Fibroblast of skin of right quadriceps (primary cell): ENCODE measurements at regions not wholly inside any gene's neighbourhood (a gene's known extent, or its start where the extent isn't known, plus 50 kb on each side); places are given as distances from the start of the nearest gene placed in this dataset.
"Not testable (repeated sequence)": the region's sequence is repeated elsewhere in the genome, so short reads cannot be mapped to it uniquely, and the experiment has no call there.

Source experiments
- DNase-seq: peaks from one replicate; pipeline ENCODE4 v3.0.0-alpha.2; 2013

DNA sequence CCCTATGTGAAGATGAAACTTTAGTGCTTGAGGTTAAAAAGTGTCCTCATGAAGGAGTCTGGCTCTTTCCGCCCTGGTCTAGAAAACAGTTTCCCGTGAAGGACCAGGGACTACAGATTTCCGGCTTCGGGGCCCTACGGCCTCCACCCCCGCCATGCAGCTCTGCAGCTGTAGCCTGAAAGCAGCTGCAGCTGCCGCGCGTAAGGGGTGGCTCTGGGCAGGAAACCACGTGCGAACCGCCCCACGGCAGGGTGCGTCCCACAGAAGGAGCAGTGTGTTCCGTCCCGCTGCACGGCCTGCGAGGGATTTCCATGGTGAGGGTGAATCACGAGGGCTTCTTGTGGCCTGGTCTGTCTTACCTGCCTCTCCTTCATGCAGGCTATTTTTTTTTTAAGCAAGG, 117.0 kb downstream of the ERMARD start:
- DNase-seq = no peak

DNA sequence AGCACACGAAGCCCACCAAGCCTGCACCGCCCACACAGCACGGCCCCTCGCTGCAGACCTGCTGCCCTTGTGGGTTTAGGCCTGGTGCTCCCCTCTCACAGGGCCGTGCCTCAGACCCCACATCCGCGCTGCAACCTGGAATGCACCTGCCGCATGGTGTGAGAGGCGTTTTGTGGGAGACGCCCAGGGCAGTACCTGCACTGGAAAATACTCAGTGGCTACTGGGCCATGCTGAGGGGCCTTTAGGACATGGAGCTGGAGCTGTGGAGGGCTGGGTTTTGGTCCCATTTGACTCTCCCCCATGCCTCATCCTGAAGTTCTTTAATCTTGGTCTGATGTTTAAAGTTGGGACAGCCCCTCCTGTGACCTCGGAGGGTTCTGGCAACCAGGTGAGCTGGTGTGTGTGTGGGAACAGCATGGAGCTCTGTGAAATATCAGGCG, 116.3 kb downstream of the ERMARD start:
- DNase-seq = no peak

DNA sequence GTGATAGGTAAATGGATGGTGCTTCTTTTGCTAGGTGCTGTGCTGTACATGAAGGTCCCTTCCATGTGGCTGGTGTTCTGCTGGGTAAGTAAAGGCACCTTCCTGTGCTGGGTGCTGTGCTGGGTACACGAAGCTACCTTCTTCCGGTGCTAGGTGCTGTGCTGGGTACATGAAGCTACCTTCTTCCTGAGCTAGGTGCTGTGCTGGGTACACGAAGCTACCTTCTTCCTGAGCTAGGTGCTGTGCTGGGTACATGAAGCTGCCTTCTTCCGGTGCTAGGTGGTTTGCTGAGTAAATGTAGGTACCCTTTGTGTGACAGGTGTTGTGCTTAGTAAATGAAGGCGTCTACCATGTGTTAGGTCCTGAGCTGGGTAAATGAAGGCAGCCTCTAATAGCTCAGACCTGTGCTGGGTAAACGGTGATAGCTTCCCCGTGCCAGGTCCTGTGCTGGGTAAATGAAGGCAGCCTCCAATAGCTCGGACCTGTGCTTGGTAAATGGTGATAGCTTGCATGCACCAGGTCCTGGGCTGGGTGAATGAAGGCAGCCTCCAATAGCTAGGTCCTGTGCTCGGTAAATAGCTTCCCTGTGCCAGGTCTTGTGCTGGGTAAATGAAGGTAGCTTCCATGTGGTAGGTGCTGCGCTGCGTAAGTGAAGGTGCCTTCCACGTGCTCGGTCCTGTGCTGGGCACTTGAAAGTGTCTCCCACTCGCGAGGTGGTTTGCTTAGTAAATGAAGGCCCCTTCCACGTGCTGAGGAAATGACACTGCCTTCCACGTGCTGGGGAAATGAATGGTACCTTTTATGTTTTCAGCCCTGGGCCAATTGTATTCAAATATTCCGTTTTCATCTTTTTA, 115.5 kb downstream of the ERMARD start:
- DNase-seq = no peak

DNA sequence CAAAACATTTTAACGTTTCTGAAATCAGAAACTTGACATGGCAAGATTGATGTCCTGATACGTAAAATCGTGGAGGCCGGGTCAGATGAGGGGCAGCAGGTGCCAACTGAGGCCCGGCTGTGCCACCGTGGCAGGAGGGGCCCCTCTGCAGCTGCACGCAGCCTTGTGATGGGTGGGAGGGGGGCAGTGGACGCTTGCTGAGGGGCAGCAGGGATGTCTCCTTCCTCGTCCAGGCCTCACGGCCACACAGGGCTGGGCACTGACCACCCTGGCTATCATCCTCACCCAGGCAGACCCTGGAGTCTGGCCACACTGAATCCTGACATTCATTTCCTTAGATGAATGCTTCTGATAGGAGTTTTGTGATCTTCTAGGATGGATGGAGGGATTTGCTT, 114.7 kb downstream of the ERMARD start:
- no peak for DNase-seq

DNA sequence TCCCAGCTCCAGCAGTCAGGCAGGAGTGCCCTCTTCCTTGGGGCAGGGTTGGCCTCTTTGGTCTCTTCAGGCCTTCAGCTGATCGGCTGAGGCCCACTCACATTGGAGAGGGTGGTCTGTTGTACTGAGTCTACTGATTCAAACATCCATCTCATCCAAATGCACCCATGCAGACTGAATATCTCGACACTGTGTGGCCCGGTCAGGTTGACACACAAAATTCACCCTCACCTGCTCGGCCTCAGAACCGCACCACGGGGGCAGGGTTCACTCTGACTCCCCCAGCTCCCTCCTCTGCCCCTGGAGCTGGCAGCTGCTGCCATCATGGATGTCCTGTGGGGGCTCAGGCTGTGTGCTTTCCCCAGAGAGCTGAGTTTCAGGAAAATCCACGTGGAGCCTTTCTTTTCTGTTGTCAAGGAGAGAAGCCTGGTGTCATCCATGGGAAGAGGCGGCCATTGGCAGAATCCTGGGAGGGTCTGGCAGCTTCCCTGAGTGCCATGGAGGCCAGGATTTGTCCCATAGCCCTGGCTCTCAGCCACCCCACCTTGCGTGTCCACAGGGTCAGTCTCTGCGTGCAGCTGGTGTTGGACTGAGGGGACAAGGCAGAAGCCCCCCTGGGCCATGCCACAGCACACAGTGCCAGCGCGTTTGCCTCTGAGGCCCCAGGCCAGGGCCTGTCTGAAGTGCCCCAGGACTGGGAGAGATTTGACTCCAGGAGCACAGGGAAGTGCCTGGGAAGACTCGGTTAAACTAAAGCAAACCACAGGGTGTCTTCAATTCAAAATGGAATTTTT, 114.1 kb downstream of the ERMARD start:
- DNase-seq = no peak

DNA sequence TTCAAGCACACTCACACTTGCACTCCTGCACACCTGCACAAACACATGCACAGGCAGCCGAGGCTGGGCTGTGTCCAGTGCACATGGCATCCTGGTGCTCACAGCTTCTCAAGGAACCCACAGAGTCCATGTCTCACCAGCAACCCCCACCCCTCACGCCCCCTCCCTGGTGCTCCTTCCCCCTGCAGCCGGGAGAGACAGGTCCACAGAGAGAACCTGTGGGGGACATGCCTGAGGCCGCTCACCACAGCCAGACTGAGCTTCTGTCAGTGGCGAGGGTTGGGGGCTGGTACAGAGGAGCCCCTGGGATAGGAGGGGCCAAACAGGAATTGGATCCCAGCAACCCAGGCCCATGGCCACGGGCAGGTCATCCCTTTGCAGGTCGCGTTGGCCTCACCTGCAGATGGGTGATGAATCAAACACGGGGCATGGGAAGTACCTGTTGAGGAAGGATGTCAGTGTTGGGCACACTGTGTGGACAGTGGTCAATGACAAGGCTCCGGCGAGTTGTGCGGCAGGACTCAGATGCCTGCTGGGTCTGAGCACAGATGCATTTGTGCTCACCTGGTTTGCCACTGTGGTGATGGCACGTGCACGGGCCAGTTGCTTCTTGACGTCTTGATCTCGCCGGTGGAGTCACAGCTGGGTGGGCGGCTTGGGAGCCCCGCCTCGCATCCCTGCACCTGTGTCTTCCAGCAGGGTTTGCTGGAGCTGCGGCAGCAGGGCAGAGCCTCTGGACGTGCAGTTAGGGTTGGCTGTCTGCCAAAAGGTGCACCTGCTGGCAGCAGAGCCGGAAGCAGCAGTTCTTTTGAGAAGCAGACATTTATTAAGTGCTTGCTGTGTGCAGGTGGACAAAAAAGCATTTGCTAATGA, 113.0 kb downstream of the ERMARD start:
- no peak for DNase-seq

DNA sequence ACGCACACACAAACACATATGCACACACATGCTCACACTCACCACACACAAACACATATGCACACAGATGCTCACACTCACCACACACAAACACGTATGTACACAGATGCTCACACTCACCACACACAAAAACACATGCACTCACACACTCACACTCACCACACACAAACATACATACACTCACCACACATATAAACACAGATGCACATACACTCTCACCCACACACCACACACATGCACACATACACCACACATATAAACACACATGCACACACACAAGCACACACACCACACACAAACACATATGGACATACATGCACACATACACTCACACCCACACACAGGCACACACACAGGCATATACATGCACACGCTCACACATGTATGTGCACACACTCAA, 112.3 kb downstream of the ERMARD start:
- DNase-seq = no peak

DNA sequence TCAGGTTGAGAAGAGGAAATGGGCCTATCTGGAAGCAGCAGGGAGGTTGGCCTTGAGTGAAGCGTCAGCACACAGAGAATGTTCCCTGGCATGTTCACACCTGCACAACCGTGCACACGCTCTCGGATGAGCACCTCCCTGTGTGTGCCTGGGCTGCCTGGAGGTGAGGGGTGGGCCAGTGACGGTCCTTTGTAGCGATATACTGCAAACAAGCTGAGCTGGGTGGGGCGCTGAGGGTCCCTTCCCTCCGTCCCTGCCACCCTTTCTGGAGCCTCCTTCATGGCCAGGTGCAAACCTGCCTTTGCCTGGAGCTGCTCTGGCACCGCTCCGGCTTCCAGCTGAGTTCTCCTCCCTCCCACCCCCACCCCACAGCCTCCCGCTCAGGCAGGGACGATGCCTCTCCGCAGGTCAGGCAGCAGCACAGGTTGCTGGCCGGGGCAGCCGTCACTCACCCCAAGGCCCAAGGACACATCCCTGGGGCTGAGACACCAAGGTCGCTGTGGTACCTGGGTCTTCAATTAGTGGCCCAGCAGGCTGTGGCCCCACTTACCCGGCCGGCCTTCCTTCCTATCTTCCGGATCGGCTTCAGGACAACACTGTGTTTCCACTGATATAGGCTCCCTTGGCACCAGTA, 111.6 kb downstream of the ERMARD start:
- DNase-seq = no peak

DNA sequence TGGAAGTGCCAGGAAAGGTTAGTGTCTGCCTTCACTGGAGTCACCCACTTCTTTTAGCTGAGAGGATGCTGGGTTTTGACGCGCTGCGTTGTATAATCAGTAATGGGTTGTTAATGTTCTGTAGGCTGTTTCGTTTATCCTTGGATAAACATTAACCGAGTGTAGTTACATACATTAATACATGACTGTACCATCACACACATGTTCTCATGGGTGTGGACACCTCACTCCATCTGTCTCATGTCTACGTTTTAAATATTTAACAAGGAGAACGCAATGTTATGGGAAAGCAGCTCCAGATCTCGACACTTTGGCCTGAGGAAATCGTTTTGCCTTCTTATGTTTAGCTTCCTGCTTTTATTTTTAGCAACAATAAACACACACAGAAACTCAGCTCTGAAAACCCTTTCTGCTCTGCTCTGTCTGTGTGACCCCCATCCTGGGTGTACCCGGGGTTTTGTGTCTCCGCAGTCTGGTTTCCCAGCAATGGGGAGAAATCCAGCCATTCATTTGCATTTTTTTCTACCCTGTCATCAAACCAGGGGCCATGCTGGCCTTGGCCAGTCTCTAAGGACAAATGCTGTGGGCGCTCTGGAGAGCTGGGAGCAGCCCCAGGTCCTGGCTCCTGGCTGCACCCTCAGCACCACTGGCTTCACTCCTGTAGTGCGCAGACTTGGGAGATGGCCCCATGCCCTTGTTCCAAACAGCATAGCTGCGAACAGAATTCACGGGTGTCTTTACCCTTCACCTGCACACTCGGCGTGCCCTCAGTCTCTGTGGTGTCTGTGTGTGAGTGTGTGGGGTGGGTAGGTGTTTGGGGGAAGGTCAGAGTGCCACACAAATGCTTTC, 110.8 kb downstream of the ERMARD start:
- DNase-seq = no peak

DNA sequence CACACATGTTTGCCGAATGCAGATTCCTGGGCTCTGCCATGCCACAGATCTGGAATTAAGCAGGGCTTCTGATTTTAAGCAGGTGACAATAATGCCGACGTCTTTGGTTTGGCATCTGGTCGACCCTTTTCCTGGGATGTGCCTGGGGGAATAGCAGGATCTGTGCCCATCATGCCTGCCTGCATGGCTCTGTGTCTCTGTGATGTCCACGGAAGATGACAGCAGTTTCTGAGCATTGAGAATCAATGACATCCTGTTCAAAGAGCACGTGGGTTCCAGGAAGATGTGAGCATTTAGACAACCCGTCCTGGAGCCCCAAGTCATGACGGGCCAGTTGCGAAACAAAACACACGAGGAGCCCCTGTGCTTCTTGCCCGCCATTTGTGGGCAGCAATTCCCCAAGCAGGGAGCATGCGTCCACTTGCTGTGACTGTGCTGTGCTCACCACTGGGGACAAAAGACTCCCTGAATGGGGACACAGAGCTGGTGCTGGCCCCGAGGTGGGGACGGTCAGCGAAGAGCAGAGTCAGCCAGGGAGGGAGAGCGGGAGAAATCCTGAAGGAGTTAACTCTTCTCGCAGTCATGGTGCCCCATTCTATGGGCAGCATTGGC, 110.1 kb downstream of the ERMARD start:
- DNase-seq = no peak

DNA sequence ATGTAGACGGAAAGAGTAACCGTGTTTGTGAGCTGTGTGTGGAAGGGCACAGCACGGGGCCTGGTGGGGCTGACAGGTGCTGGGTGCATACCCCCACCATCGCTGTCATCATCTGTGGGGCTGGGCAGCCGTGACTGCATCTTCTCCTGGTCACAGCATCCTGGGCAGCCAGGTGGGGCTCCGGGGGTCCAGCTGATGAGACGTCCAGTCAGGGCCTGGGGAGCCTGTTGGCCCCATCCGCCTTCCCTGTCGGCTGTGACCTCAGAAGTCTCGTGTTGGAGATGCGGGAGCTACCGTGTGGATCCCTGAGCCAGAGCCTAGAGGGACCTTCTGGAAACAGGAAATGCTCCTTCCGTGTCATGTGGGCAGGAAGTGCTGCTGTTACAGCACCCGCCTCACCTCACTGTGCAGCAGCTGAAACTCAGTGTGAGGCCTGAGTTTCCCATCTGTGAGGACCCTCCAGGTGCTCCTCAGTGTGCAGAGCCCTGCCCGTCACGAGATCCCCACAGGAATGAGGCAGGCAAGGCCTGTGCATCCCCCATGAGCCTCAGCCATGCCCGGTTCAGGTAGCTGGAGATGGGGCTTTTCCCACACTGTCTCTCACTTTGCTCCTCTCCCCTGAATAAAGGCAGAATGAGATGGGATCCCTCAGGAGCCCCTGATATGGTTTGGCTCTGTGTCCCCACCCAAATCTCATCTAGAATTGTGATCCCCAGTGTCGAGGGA, 108.7 kb downstream of the ERMARD start:
- no peak for DNase-seq

DNA sequence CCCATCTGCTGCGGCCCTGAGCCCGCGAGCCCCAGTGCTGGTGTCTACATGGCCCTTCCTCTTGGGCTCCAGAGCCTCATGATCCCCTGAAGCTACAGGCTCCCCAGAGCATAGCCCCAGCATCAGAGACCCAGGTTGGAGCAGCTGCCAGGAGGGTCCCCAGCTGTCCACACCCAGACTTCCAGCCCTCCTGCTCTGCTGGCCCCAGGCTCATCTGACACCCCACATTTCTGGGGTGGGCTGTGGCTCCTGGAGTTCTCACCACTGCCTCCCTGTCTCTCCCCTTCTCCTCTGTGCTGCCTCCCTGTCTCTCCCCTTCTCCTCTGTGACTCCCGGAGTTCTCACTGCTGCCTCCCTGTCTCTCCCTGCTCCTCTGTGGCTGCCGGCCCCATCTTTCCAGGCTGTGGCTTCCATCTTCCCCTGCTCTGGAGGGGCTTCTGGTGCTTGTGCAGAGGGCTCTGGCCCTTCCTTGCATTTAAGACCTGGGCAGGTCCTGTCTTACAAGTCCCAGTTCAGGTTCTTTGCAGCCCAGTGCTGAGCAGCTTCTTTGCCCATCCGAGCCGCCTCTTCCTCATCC, 108.1 kb downstream of the ERMARD start:
- no peak for DNase-seq

DNA sequence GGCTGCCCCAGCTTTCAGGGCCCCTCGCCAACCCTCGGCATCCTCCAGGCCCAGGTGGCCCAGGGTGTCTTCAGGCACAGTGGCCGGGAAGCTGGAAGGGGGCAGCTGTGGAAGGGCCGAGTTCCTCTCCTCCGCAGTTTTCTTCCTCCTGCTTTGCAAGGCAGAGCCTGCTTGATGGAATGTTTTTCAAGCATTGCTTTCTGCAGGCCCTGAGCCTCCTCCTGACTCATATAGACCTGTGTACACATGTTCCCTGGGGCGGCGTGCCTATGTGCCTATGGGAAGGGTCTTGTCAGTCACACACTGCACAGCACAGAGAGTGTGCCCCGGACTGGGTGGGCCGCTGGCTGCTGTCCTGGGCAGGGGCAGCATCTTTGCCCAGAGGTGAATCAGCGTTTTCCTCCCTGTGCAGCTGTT, 107.5 kb downstream of the ERMARD start:
- no peak for DNase-seq

DNA sequence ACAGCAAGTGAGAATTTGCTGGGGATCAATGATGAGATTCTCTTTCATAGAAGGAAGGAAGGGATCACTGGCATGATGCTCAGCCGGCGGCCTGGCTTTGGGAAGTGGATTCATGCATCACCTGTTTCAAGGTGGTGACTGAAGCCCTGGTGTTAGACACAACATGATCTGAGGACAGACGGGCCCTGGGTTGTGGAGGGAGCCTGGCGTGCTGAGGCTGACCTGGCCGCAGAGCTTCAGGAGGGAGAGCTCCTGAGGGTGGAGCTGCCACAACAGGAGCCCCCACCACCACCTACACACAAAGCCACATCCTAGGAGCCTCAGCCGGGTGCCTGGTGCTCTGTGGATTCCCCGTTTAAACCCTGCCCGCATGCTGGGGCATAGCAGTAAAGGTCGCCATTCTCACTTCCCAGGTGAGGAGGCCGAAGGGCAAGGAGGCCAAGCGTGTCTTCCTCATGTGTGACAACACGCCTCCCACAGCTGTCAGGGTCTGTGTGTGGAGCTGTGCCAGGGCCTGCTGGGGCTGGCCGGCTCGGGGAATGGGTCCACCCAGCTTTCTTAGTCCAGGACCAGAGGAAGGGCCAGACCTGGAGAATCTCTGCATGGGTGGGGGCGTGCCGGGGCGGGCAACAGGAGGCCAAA, 107.0 kb downstream of the ERMARD start:
- DNase-seq = no peak

DNA sequence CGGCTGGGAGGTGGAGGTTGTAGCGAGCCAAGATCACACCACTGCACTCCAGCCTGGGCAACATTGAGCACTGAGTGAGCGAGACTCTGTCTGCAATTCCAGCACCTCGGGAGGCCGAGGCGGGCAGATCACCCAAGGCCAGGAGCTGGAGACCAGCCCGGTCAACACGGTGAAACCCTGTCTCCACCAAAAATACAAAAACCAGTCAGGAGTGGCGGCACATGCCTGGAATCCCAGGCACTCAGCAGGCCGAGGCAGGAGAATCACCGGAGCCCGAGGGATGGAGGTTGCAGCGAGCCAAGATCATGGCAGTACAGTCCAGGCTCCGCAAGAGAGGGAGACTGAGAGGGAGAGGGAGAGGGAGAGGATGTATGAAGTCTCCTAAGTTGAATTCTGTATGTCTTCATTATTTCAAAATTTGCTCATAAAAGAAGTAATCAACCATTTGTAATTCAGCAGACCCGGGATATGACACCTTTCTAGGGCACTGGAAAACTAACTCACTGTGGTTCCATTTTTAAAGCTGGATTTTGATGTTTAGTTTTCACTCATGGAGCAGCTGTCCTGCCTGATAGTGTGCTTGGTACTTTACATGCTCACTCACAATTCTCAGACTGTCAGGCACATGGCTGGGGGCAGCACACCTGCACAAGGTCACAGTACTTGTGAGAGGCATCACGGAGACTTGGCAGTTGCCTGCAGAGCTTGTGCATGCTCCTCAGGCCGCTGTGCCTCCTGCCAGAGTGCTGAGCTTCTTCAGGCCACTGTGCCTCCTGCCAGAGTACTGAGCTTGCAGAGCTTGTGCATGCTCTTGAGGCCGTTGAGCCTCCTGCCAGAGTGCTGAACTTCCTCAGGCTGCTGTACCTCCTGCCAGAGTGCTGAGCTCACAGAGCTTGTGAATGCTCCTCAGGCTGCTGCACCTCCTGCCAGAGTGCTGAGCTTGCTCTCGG, 106.2 kb downstream of the ERMARD start:
- no peak for DNase-seq

DNA sequence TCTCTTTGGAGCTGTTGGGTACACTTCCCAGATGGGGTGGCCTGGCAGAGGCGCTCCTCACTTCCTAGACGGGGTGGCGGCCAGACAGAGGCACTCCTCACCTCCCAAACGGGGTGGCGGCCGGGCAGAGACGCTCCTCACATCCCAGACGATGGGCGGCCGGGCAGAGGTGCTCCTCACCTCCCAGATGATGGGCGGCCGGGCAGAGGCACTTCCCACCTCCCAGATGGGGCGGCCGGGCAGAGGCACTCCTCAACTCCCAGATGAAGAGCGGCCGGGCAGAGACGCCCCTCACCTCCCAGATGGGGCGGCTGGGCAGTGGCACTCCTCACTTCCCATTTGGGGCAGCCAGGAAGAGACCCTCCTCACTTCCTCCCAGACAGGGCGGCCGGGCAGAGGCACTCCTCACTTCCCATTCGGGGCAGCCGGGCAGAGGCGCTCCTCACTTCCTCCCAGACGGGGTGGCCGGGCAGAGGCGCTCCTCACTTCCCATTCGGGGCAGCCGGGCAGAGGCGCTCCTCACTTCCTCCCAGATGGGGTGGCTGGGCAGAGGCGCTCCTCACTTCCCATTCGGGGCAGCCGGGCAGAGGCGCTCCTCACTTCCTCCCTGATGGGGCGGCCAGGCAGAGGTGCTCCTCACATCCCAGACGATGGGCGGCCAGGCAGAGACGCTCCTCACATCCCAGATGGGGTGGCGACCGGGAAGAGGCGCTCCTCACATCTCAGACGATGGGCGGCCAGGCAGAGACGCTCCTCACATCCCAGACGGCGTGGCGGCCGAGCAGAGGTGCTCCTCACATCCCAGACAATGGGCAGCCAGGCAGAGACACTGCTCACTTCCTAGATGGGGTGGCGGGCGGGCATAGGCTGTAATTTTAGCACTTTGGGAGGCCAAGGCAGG, 105.3 kb downstream of the ERMARD start:
- not testable (repeated sequence) for DNase-seq

DNA sequence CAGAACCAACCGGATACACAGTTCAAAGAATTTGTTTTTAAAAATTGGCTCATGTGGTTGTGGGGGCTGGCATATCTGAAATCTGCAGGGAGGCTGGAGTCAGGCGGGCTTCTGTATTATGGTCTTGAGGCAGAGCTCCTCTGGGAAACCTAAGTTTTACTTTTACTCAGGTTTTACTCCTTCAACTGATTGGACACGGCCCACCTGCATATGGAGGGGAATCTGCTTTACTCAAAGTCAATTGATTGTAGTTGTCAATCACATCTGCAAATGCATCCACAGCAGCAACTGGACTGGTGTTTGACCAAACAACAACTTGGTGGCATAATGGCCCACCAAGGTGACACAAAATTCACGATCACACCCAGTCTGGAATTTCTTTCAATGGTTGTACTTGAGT, 103.4 kb downstream of the ERMARD start:
- no peak for DNase-seq
